ENCODE measurements at regions not wholly inside any gene's neighbourhood (a gene's known extent, or its start where the extent isn't known, plus 50 kb on each side); places are given as distances from the start of the nearest gene placed in this dataset.

GRCh38 chr4:176383273-176384077, 63.7 kb downstream of the SPCS3 start:
- DNase-seq (ENCODE audit: extremely low spot score): no peak
- POLR2A ChIA-PET: no interaction called here
- TF ChIP-seq CTCF (IDR thresholded peaks at IDR 0.05; ENCODE audit: control extremely low read depth, extremely low read depth, low read depth, missing control alignments): no peak
- CTCF ChIA-PET: interaction anchor here (1.7 kb wide), 1 partner anchor 8 kb away, joined by 4 read pairs; no protein-coding TSS in a partner anchor

GRCh38 chr4:176385601-176386000, 65.8 kb downstream of the SPCS3 start:
- DNase-seq (ENCODE audit: extremely low spot score): no peak
- no peak for TF ChIP-seq CTCF (IDR thresholded peaks at IDR 0.05; ENCODE audit: control extremely low read depth, extremely low read depth, low read depth, missing control alignments)
- POLR2A ChIA-PET: no interaction called here
- CTCF ChIA-PET: interaction anchor here (0.8 to 2.2 kb wide), 3 partner anchors 7 to 662 kb away, joined by 3 to 8 read pairs (median 3); no protein-coding TSS in a partner anchor

GRCh38 chr4:176387571-176387970, 67.8 kb downstream of the SPCS3 start:
- POLR2A ChIA-PET: no interaction called here
- CTCF ChIA-PET: no interaction called here
- DNase-seq (ENCODE audit: extremely low spot score): no peak
- no peak for TF ChIP-seq CTCF (IDR thresholded peaks at IDR 0.05; ENCODE audit: control extremely low read depth, extremely low read depth, low read depth, missing control alignments)

- no peak for DNase-seq (ENCODE audit: extremely low spot score)
- POLR2A ChIA-PET: no interaction called here
- CTCF ChIA-PET: no interaction called here
- TF ChIP-seq CTCF (IDR thresholded peaks at IDR 0.05; ENCODE audit: control extremely low read depth, extremely low read depth, low read depth, missing control alignments): no peak
Observed at GRCh38 chr4:176393306-176394013, 73.7 kb downstream of the SPCS3 start.

GRCh38 chr4:176400816-176401461, 81.2 kb downstream of the SPCS3 start:
- no peak for TF ChIP-seq CTCF (IDR thresholded peaks at IDR 0.05; ENCODE audit: control extremely low read depth, extremely low read depth, low read depth, missing control alignments)
- no peak for DNase-seq (ENCODE audit: extremely low spot score)
- ChIA-PET POLR2A (no interaction called here), CTCF (no interaction called here)

- ChIA-PET POLR2A (no interaction called here), CTCF (interaction anchor here (0.9 kb wide), 1 partner anchor 20 kb away, joined by 3 read pairs; no protein-coding TSS in a partner anchor)
- TF ChIP-seq CTCF (IDR thresholded peaks at IDR 0.05; ENCODE audit: control extremely low read depth, extremely low read depth, low read depth, missing control alignments): no peak
- no peak for DNase-seq (ENCODE audit: extremely low spot score)
Observed at GRCh38 chr4:176404621-176405020, 84.9 kb downstream of the SPCS3 start.

Data from GM10248 (cell line).